ENCODE measurements at regions not wholly inside any gene's neighbourhood (a gene's known extent, or its start where the extent isn't known, plus 50 kb on each side); places are given as distances from the start of the nearest gene placed in this dataset.

GRCh38 chr21:26754853-26755252, 90.4 kb downstream of the ADAMTS1 start (continued):
- no peak for TF ChIP-seq CBX8 (IDR thresholded peaks at IDR 0.05; ENCODE audit: borderline replicate concordance, low read depth, low read length)
- TF ChIP-seq SP2 (IDR thresholded peaks at IDR 0.05; ENCODE audit: low read length): no peak

Data from H1 (cell line).